CD4-positive, alpha-beta T cell (primary cell): ENCODE measurements at regions not wholly inside any gene's neighbourhood (a gene's known extent, or its start where the extent isn't known, plus 50 kb on each side); places are given as distances from the start of the nearest gene placed in this dataset.

ENCODE experiments used
- ATAC-seq: fragments of 200-7000 bp; cut with Tn5 transposase; one replicate; pipeline ENCODE4 v1.10.0; 2022; ENCODE audit warnings: mild to moderate bottlenecking; ENCODE audit not compliant: poor library complexity
- CTCF ChIA-PET: fragments of 350-600 bp; sonication (Branson Sonifier 250); formaldehyde crosslinking; loops from one replicate; lab custom pipeline; 2021; ENCODE audit warnings: antibody characterized with exemption, inconsistent platforms; lab: Charles Lee
- POLR2A ChIA-PET: fragments of 350-600 bp; sonication (Branson Sonifier 250); formaldehyde crosslinking; loops from one replicate; lab custom pipeline; 2021; ENCODE audit warnings: antibody characterized with exemption, inconsistent platforms; lab: Charles Lee
- DNase-seq, 14 experiments: peaks; one replicate each; pipeline ENCODE4 v3.0.0-alpha.2; 2013 to 2020; ENCODE audit warnings: mixed read lengths in 2 of 14
- H3K27ac ChIP-seq, 2 donors: one replicate each; pipeline versions ENCODE4 v1.5.1 to v1.7.0; 2013; ENCODE audit warnings: low read length in 2 of 2, low read depth in 1 of 2, mild to moderate bottlenecking in 1 of 2
- H3K27me3 ChIP-seq, 2 experiments: 1 replicate in 1 of 2; 2 replicates in 1 of 2; pipeline versions ENCODE4 v1.6.1 to v1.7.0; 2013; ENCODE audit warnings: low read length in 2 of 2, control low read depth in 1 of 2, mild to moderate bottlenecking in 1 of 2, moderate library complexity in 1 of 2; ENCODE audit not compliant: insufficient read depth in 2 of 2, control insufficient read depth in 1 of 2
- H3K36me3 ChIP-seq: one replicate; pipeline ENCODE4 v1.6.1; 2013; ENCODE audit warnings: low read length, control low read depth; ENCODE audit not compliant: insufficient read depth
- H3K4me1 ChIP-seq: one replicate; pipeline ENCODE4 v1.6.1; 2013; ENCODE audit warnings: low read length, control low read depth; ENCODE audit not compliant: insufficient read depth
- H3K4me3 ChIP-seq: one replicate; pipeline ENCODE4 v1.5.1; 2013; ENCODE audit warnings: mild to moderate bottlenecking, low read length, moderate library complexity
- H3K9me3 ChIP-seq, 2 experiments: 1 replicate in 1 of 2; 2 replicates in 1 of 2; pipeline versions ENCODE4 v1.6.1 to v1.7.0; 2013; ENCODE audit warnings: low read length in 2 of 2, mild to moderate bottlenecking in 2 of 2, control low read depth in 1 of 2, moderate library complexity in 1 of 2; ENCODE audit not compliant: control insufficient read depth in 1 of 2, insufficient read depth in 1 of 2
- H3K27ac Mint-ChIP-seq: one replicate; pipeline ENCODE4 v1.8.0; 2020; ENCODE audit warnings: mixed read lengths
- H3K27me3 Mint-ChIP-seq: one replicate; pipeline ENCODE4 v1.8.0; 2021; ENCODE audit warnings: mixed read lengths
- H3K36me3 Mint-ChIP-seq: one replicate; pipeline ENCODE4 v1.8.0; 2021; ENCODE audit warnings: low read depth, mixed read lengths
- H3K4me1 Mint-ChIP-seq: one replicate; pipeline ENCODE4 v1.8.0; 2021; ENCODE audit warnings: low read depth, mixed read lengths
- H3K4me3 Mint-ChIP-seq: one replicate; pipeline ENCODE4 v1.8.0; 2020; ENCODE audit warnings: mild to moderate bottlenecking, mixed read lengths
- H3K9me3 Mint-ChIP-seq: one replicate; pipeline ENCODE4 v1.8.0; 2020; ENCODE audit warnings: mixed read lengths
- intact Hi-C, 2 experiments: fragments of 100-400 bp; cut with DNase I in 1 of 2; cut with micrococcal nuclease in 1 of 2; formaldehyde crosslinking; loops; one replicate each; pipeline versions ENCODE4 v1.15.1 to v1.9.0; 2023 to 2025; cut with DNase I, micrococcal nuclease
- TF ChIP-seq, protein P1 (sequence below): fragments of 200-600 bp; IDR thresholded peaks from one replicate; pipeline ENCODE4 v1.8.0; 2022; ENCODE audit warnings: antibody characterized with exemption, mild to moderate bottlenecking

DNA sequence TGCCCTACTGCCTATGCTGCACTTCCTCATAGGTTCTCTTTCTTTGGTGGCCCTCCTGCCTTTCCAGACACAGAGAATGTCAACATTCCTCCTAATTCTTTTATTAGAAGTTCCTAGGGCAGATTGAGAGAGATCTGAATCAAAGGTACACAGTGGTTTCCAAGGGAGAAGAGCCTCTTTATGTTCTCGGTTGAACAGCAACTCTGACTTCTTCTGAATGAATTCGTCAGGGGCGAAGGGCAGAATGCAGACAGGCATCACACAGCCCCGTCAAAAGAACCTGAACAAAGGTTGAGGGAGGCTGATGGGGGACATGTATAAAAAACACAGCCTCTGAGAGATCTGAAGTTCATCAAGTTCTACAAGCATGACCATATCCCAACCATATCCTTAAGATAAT lies 68.1 kb upstream of the DTNBP1 start:
- peaks cover 33% of the 10 kb centered on the region for H3K4me1 Mint-ChIP-seq
- H3K36me3 ChIP-seq, result no peaks in the 10 kb centered on the region
- no peak overlapping the region for H3K4me3 Mint-ChIP-seq
- peaks cover 4% of the 10 kb centered on the region for H3K27me3 Mint-ChIP-seq
- peaks cover 0 to 4% of the 10 kb centered on the region in 2 experiments for H3K27me3 ChIP-seq
- no peaks in the 10 kb centered on the region for H3K9me3 Mint-ChIP-seq
- H3K4me3 ChIP-seq, result no peak overlapping the region
- ATAC-seq (no peak), DNase-seq (no peak)
- H3K9me3 ChIP-seq, result no peaks in the 10 kb centered on the region
- no peaks in the 10 kb centered on the region for H3K4me1 ChIP-seq
- TF ChIP-seq, protein P1, sequence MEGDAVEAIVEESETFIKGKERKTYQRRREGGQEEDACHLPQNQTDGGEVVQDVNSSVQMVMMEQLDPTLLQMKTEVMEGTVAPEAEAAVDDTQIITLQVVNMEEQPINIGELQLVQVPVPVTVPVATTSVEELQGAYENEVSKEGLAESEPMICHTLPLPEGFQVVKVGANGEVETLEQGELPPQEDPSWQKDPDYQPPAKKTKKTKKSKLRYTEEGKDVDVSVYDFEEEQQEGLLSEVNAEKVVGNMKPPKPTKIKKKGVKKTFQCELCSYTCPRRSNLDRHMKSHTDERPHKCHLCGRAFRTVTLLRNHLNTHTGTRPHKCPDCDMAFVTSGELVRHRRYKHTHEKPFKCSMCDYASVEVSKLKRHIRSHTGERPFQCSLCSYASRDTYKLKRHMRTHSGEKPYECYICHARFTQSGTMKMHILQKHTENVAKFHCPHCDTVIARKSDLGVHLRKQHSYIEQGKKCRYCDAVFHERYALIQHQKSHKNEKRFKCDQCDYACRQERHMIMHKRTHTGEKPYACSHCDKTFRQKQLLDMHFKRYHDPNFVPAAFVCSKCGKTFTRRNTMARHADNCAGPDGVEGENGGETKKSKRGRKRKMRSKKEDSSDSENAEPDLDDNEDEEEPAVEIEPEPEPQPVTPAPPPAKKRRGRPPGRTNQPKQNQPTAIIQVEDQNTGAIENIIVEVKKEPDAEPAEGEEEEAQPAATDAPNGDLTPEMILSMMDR, result no peak
- H3K27ac ChIP-seq, result no peak overlapping the region
- POLR2A ChIA-PET, result no interaction called here
- intact Hi-C loops, result no loop called here
- CTCF ChIA-PET, result no interaction called here
- no peak overlapping the region for H3K27ac Mint-ChIP-seq
- H3K36me3 Mint-ChIP-seq, result no peaks in the 10 kb centered on the region

DNA sequence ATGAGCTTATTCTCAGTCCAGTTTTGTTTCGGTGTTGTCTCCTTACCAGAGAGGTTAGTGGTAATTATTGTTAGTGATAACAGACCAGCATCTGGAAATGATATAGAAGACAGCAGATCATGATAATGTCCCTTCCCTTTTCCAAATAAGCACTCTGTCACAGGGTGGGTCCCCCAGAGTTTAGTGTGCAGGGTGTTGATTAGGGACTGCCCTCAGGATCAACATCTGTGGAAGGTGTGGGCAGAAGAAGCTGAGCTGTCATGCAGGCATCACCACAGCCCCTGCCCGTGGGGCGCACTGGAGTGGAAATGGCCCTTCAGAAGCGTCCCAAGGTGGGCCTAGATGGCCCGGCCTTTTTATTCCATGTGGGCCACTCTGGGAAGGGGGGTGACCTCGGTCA lies 67.6 kb upstream of the DTNBP1 start:
- Histone ChIP-seq H3K27me3 (peaks cover 0 to 4% of the 10 kb centered on the region in 2 experiments), H3K27ac (no peak overlapping the region), H3K36me3 (no peaks in the 10 kb centered on the region), H3K4me1 (no peaks in the 10 kb centered on the region), H3K9me3 (no peaks in the 10 kb centered on the region), H3K4me3 (no peak overlapping the region)
- POLR2A ChIA-PET, result no interaction called here
- TF ChIP-seq, protein P1, result no peak
- peaks cover 28% of the 10 kb centered on the region for H3K4me1 Mint-ChIP-seq
- no peaks in the 10 kb centered on the region for H3K9me3 Mint-ChIP-seq
- no peak overlapping the region for H3K4me3 Mint-ChIP-seq
- no peaks in the 10 kb centered on the region for H3K36me3 Mint-ChIP-seq
- H3K27me3 Mint-ChIP-seq, result peaks cover 4% of the 10 kb centered on the region
- DNase-seq (no peak), ATAC-seq (no peak)
- CTCF ChIA-PET, result no interaction called here
- intact Hi-C loops, result no loop called here
- no peak overlapping the region for H3K27ac Mint-ChIP-seq

DNA sequence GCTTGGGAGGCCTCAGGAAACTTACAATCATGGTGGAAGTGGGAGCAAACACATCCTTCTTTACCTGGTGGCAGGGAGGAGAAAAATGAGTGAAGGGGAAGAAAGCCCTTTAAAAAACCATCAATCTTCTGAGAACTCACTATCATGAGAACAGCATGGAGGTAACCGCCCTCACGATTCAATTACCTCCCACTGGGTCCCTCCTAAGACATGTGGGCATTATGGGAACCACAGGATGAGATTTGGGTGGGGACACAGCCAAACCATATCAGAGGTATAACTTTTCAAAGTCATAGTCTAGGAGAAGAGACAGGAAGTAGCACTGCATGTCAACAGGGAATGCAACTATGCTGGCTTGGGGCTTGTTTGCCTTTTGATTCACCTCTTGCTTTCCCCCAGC lies 59.9 kb upstream of the DTNBP1 start:
- ChIA-PET CTCF (no interaction called here), POLR2A (no interaction called here)
- Mint-ChIP-seq H3K9me3 (no peaks in the 10 kb centered on the region), H3K4me3 (no peak overlapping the region), H3K27ac (no peak overlapping the region), H3K36me3 (no peaks in the 10 kb centered on the region), H3K4me1 (peaks cover 10% of the 10 kb centered on the region), H3K27me3 (no peaks in the 10 kb centered on the region)
- no peaks in the 10 kb centered on the region for H3K27me3 ChIP-seq
- no peak overlapping the region for H3K27ac ChIP-seq
- intact Hi-C loops, result no loop called here
- H3K4me1 ChIP-seq, result peaks cover 5% of the 10 kb centered on the region
- no peaks in the 10 kb centered on the region for H3K9me3 ChIP-seq
- H3K4me3 ChIP-seq, result no peak overlapping the region
- DNase-seq (no peak), ATAC-seq (no peak)
- no peaks in the 10 kb centered on the region for H3K36me3 ChIP-seq
- TF ChIP-seq, protein P1, result no peak
